ENCODE measurements at regions not wholly inside any gene's neighbourhood (a gene's known extent, or its start where the extent isn't known, plus 50 kb on each side); places are given as distances from the start of the nearest gene placed in this dataset.

- no peak for DNase-seq
Observed at GRCh38 chr1:9419369-9420041, 119.8 kb upstream of the SLC25A33 start.

- DNase-seq, result no peak
Observed at GRCh38 chr1:9420835-9421532, 118.3 kb upstream of the SLC25A33 start.

- no peak for DNase-seq
Observed at GRCh38 chr1:9421533-9421873, 117.8 kb upstream of the SLC25A33 start.

GRCh38 chr1:9422321-9422720, 116.9 kb upstream of the SLC25A33 start:
- no peak for DNase-seq

- DNase-seq, result no peak
Observed at GRCh38 chr1:9422911-9423505, 116.3 kb upstream of the SLC25A33 start.

GRCh38 chr1:9424261-9424660, 115.0 kb upstream of the SLC25A33 start:
- no peak for DNase-seq

GRCh38 chr1:9425859-9426258, 113.4 kb upstream of the SLC25A33 start:
- no peak for DNase-seq

- peak; percentile 48 for DNase-seq
Observed at GRCh38 chr1:9426291-9426711, 113.0 kb upstream of the SLC25A33 start.

- DNase-seq, result no peak
Observed at GRCh38 chr1:9427388-9427787, 111.9 kb upstream of the SLC25A33 start.

- peak; percentile 98 for DNase-seq
Observed at GRCh38 chr1:9428601-9429341, 110.5 kb upstream of the SLC25A33 start.

GRCh38 chr1:9429342-9429711, 109.9 kb upstream of the SLC25A33 start:
- DNase-seq, result no peak

GRCh38 chr1:9434247-9435152, 104.8 kb upstream of the SLC25A33 start:
- DNase-seq, result no peak

- DNase-seq, result no peak
Observed at GRCh38 chr1:9435153-9435636, 104.1 kb upstream of the SLC25A33 start.

- DNase-seq, result no peak
Observed at GRCh38 chr1:9435854-9436640, 103.2 kb upstream of the SLC25A33 start.

- DNase-seq, result no peak
Observed at GRCh38 chr1:9437961-9438430, 101.3 kb upstream of the SLC25A33 start.

- peak; percentile 72 for DNase-seq
Observed at GRCh38 chr1:9438431-9439073, 100.7 kb upstream of the SLC25A33 start.

- no peak for DNase-seq
Observed at GRCh38 chr1:9439074-9439761, 100.0 kb upstream of the SLC25A33 start.

GRCh38 chr1:9440261-9440660, 99.0 kb upstream of the SLC25A33 start:
- no peak for DNase-seq

- no peak for DNase-seq
Observed at GRCh38 chr1:9440763-9441194, 98.5 kb upstream of the SLC25A33 start.

GRCh38 chr1:9441451-9442133, 97.7 kb upstream of the SLC25A33 start:
- DNase-seq, result peak; percentile 81
